OCI-LY1 (cell line): ENCODE measurements at regions not wholly inside any gene's neighbourhood (a gene's known extent, or its start where the extent isn't known, plus 50 kb on each side); places are given as distances from the start of the nearest gene placed in this dataset.

Experiments
- CTCF ChIP-seq: fragments of 200-600 bp; sonication (generic), shearing (Covaris generic); IDR thresholded peaks from 2 replicates; pipeline ENCODE4 v1.5.1; 2017; ENCODE audit warnings: mild to moderate bottlenecking, antibody characterized with exemption, low read length, moderate library complexity, mixed read lengths
- EZH2 ChIP-seq: fragments of 200-600 bp; sonication (generic), shearing (Covaris generic); IDR thresholded peaks from 2 replicates; pipeline ENCODE4 v1.8.0; 2017; ENCODE audit warnings: borderline replicate concordance, mixed run types, mild to moderate bottlenecking, antibody characterized with exemption, low read length, moderate library complexity, mixed read lengths

GRCh38 chr9:126204708-126205225 is 121.9 kb upstream of the MVB12B start:
- TF ChIP-seq CTCF (no peak), EZH2 (no peak)
